GM18499 (cell line): ENCODE measurements at regions not wholly inside any gene's neighbourhood (a gene's known extent, or its start where the extent isn't known, plus 50 kb on each side); places are given as distances from the start of the nearest gene placed in this dataset.

Source experiments
- ATAC-seq: cut with Tn5 transposase; IDR thresholded peaks from one replicate; pipeline ENCODE4 v1.9.1; 2021; ENCODE audit warnings: moderate number of reproducible peaks; ENCODE audit not compliant: insufficient read depth, unreplicated experiment

DNA sequence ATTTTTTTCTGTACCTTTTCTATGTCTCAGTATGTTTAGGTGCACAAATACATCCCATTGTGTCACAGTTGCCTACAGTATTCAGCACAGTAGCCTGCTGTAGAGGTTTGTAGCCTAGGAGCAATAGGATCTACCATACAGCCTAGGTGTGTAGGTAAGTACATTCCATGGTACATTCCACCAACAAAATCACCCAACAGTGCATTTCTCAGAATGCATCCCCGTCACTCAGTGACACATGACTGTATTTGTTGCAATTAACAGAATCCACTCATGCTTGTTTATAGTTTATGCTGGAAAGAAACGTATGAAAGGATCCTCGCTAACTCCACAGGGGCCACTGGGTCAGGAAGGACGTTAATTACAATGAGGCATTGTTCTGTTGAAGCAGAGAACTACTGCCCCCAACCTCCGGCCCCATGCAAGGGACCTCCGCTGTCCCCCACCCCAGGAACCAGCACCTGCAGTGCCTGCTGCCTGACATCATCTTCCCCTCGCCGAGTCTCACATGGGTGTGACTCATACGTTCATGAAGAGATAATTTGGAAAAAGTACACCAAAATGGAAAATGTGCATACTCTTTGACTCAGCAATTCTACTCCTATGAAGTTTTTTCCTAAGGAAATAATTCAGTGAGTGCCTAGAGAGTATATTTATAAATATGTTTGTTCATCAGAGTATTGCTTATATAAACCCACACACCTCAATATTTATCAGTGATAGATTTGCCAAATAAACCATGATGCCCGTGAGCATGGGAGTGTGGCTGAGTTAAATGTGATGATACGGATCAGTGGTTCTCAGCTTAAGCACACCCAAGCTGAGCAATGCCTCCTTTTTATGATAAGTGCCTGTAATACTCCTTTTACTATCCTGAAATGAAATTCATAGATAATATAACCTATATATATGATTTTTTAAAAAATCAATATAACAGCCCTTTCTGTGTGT lies 156.4 kb upstream of the ECI2 start:
- ATAC-seq, result no peak

DNA sequence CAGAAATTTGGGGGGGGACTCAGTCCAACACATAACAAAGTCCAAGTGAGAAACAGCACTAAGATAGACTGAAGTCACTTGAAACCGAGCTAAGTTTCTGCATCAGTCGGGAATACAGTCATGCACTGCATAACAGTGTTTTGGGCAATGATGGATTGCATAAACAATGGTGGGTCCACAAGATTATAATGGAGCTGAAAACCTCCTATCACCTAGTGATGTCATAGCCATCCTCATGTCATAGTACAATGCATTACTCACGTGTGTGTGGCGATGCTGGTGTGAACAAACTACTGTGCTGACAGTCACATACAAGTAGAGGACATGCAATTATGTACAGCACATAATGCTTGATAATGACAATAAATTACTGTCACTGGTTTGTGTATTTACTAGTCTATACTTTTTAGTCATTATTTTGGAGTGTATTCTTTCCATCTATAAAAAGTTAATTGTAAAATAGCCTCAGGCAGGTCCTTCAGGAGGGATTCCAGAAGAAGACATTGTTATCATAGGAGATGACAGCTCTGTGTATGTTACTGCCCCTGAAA lies 154.5 kb upstream of the ECI2 start:
- ATAC-seq, result no peak

DNA sequence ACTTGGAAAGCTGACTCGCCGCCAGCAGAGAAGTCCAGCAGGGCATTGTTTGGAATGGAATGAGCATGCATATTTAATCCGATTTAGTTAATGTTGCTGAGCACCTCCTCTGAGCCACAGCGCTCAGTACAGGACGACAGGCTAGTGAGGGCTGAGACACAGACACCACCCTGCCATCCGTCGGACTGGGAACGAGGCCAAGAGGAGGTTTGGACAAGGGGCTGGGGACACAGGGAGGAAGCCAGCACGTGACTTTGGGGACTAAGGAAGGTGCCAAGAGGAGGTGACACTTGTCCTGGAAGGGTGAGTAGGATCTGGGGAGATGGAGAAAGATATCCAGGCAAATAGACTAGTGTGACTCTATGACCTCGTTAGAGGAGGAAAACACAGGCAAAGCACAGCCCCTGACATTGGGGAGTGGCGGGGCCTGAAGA lies 152.5 kb upstream of the ECI2 start:
- no peak for ATAC-seq

- no peak for ATAC-seq
Observed at GRCh38 chr6:4287372-4287771, 152.0 kb upstream of the ECI2 start.

DNA sequence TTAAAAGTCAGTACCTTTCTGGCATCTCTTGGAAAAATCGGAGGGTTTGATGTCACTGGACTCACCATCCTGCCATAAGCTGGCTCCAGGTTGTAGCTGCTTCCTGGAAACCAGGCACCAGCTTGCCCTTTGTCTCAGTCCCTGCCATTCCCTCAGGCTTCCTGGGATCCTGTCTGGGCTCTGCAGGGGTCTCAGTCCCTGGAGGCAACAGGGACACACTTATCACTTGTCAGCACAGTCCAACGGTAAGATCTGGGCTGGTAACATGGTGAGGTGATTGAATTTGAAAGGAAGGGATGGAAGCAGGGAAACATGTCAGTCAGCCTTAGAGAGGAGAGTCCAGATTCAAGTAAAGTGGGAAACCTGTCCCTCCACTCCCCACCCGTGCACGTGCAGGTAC lies 147.6 kb upstream of the ECI2 start:
- ATAC-seq, result no peak

- no peak for ATAC-seq
Observed at GRCh38 chr6:4281341-4282293, 146.2 kb upstream of the ECI2 start.

- no peak for ATAC-seq
Observed at GRCh38 chr6:4280707-4281106, 145.3 kb upstream of the ECI2 start.

- ATAC-seq, result no peak
Observed at GRCh38 chr6:4280031-4280430, 144.7 kb upstream of the ECI2 start.

GRCh38 chr6:4274382-4275082 lies 139.2 kb upstream of the ECI2 start:
- no peak for ATAC-seq

GRCh38 chr6:4272996-4273395 lies 137.6 kb upstream of the ECI2 start:
- no peak for ATAC-seq

- ATAC-seq, result no peak
Observed at GRCh38 chr6:4271761-4272470, 136.5 kb upstream of the ECI2 start.

DNA sequence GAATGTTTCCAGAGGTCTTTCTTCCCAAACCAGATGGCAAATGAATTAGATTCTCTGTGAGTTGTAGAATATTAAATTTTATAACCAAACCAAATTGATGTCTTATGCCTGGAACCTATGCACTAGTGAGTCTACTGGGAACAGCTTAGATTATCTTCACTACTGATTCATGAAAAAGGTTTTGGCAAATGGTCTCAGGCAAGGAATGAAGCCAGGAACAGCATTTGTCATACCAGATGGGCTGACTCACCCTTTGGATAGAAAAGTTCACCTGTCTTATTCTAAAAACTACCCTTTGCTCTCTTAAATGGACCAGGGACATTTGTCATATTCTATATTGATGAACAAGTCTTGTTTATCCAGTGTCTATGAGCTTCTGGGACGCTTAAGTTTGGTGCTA lies 135.4 kb upstream of the ECI2 start:
- no peak for ATAC-seq

DNA sequence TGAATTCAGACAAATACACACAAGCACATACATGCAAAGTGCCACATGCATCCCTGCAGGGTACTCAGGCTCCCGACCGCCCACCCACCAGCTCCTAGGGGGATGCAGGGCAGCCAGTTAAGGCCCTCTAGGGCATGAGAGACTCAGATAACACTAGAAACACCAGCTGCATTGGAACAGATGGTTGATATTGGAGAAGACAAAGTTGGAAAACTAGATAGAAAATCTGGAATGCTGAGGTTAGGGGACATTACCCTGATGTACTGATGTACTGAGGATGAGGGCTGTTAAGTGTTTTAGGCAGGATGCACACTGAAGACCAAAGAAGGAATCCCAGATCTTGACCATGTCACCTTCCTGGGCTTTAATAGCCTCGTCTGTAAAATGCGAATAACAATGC lies 134.6 kb upstream of the ECI2 start:
- ATAC-seq, result no peak

DNA sequence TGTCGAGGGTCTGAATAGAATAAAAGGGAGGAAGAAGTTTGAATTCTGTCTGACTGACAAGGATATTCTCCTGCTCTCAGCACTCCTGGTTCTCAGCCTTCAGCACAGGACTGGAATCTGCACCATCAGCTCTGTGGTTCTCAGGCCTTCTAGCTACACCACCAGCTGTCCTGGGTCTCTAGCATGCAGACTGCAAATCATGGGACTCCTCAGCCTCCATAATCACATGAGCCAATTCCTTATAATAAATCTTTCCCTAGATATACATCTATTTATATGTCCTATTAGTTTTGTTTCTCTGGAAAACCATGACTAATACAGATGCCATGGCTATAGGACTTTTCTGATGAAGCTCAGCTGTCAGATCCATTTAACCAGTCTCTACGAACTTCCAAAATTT lies 132.8 kb upstream of the ECI2 start:
- no peak for ATAC-seq

DNA sequence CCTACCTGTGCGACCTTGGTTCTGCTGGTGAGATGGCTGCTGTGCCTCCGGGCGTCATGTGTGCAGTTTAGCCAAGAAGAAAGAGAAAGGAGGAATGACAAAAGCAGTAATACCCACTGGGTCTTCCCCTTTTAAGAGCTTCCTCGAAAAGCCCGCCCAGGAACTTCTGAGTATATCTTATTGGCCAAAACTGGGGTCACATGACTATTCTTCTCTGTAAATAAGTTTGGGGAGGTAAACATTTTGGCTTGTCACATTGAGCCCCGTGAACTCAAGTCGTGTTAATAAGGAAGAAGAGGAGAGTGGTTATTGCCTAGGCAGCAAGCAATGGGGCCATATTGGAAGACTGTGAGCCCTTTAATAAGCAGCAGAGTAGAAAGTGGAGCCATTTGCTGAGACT lies 130.4 kb upstream of the ECI2 start:
- ATAC-seq, result no peak

DNA sequence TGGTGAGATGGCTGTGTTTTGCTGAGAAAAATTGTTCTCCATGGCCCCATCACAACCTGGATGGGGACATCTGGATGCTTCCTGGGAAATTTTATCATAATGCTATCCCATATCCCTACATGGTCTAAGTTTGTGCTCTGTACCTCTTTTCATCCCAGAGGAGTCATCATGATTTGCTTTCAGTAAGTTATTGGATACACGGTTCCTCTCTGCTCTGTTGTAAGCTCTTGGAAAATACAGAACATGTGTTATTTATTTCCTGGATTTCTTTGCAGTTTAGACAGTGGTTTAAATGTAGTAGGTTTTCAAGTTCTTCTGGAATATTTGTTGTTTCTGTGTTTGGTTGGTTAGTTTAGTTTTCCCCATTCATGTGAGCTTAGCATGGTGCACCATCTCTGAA lies 129.2 kb upstream of the ECI2 start:
- ATAC-seq, result no peak

DNA sequence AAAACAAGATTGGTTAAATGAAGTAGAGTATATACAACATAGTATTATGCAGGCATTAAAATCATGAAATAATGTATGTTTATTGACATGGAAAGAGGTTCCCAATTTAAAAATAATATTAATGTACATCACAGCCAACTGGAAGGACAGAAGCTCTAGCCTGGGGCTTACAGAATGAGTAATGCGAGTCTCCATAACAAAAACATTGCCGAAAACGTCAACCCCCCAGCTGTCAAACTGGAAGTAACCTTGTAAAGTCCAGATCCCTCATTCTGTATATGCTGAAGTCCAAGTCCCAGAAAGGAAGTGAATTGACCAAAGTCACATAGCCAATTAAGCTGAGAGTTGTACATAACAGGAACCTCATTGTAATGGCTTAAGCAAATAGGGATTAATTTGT lies 128.7 kb upstream of the ECI2 start:
- ATAC-seq, result no peak

GRCh38 chr6:4262526-4262925 lies 127.2 kb upstream of the ECI2 start:
- ATAC-seq, result no peak

DNA sequence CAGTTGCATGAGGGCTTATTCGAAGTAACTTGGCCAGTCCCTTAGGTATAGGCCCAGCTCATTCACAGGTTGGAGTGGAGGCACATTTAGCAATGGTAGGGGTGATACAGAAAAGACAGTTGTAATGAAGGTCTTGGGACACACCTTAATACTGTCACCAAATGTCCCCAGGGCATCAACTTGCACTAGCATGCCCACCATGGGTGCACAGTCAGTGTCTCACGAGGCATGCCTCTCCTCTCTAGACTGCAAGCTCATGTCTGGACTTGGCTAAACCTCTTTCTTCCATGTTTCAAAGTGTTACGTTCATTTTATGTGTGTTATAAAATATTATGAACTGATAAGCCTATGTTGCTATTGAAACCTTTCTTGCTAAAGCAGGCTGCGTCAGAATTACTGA lies 124.0 kb upstream of the ECI2 start:
- no peak for ATAC-seq

GRCh38 chr6:4258733-4259132 lies 123.4 kb upstream of the ECI2 start:
- no peak for ATAC-seq
